Liver (tissue), 8 donors: ENCODE measurements at regions not wholly inside any gene's neighbourhood (a gene's known extent, or its start where the extent isn't known, plus 50 kb on each side); places are given as distances from the start of the nearest gene placed in this dataset.

ENCODE experiments used
- DNase-seq: peaks from one replicate; pipeline ENCODE4 v3.0.0-alpha.2; 2017; ENCODE audit warnings: low spot score
- H3K27ac ChIP-seq, 2 donors: one replicate each; pipeline ENCODE4 v1.7.0; 2013; ENCODE audit warnings: inconsistent platforms in 2 of 2, low read length in 2 of 2, control low read depth in 1 of 2, low read depth in 1 of 2, mild to moderate bottlenecking in 1 of 2
- H3K27me3 ChIP-seq, 4 donors: one replicate each; pipeline versions ENCODE4 v1.6.1 to v1.7.0; 2013; ENCODE audit warnings: low read length in 3 of 4, inconsistent platforms in 1 of 4, mild to moderate bottlenecking in 1 of 4, moderate library complexity in 1 of 4; ENCODE audit not compliant: control insufficient read depth in 4 of 4, insufficient read depth in 4 of 4
- H3K36me3 ChIP-seq, 4 donors: one replicate each; pipeline versions ENCODE4 v1.6.1 to v1.7.0; 2013; ENCODE audit warnings: low read length in 3 of 4, mild to moderate bottlenecking in 3 of 4, low read depth in 1 of 4, moderate library complexity in 1 of 4; ENCODE audit not compliant: control insufficient read depth in 4 of 4, insufficient read depth in 3 of 4
- H3K4me1 ChIP-seq, 4 donors: one replicate each; pipeline versions ENCODE4 v1.6.1 to v1.7.0; 2013; ENCODE audit warnings: low read length in 3 of 4, mild to moderate bottlenecking in 3 of 4, moderate library complexity in 1 of 4; ENCODE audit not compliant: control insufficient read depth in 4 of 4, insufficient read depth in 4 of 4
- H3K4me3 ChIP-seq, 3 donors: one replicate each; pipeline versions ENCODE4 v1.6.1 to v1.7.0; 2013; ENCODE audit warnings: low read length in 3 of 3, control low read depth in 1 of 3, low read depth in 1 of 3, mild to moderate bottlenecking in 1 of 3
- H3K9ac ChIP-seq, 2 donors: one replicate each; pipeline ENCODE4 v1.7.0; 2013; ENCODE audit warnings: low read length in 2 of 2, mild to moderate bottlenecking in 2 of 2, moderate library complexity in 2 of 2, control low read depth in 1 of 2, low read depth in 1 of 2
- H3K9me3 ChIP-seq, 4 donors: one replicate each; pipeline versions ENCODE4 v1.6.1 to v1.7.0; 2013; ENCODE audit warnings: low read length in 3 of 4; ENCODE audit not compliant: control insufficient read depth in 4 of 4
- ATF3 ChIP-seq: IDR thresholded peaks from 2 replicates; pipeline ENCODE4 v1.6.1; 2016; ENCODE audit warnings: antibody characterized with exemption
- EGR1 ChIP-seq, 2 donors: IDR thresholded peaks; 2 replicates each; pipeline ENCODE4 v1.6.1; 2016 to 2018; ENCODE audit warnings: antibody characterized with exemption in 2 of 2, low read depth in 2 of 2
- FOXA1 ChIP-seq: IDR thresholded peaks from 2 replicates; pipeline ENCODE4 v1.6.1; 2016; ENCODE audit warnings: antibody characterized with exemption
- FOXA2 ChIP-seq: IDR thresholded peaks from 2 replicates; pipeline ENCODE4 v1.6.1; 2016; ENCODE audit warnings: antibody characterized with exemption
- GABPA ChIP-seq, 2 donors: IDR thresholded peaks in 1 of 2; conservative IDR thresholded peaks in 1 of 2; 2 replicates each; pipeline ENCODE4 v1.6.1; 2016; ENCODE audit warnings: antibody characterized with exemption in 2 of 2, mild to moderate bottlenecking in 1 of 2, moderate library complexity in 1 of 2
- HNF4A ChIP-seq, 2 donors: conservative IDR thresholded peaks; 2 replicates each; pipeline ENCODE4 v1.6.1; 2016; ENCODE audit warnings: antibody characterized with exemption in 2 of 2, mild to moderate bottlenecking in 2 of 2
- HNF4G ChIP-seq: IDR thresholded peaks from 2 replicates; pipeline ENCODE4 v1.6.1; 2016; ENCODE audit warnings: antibody characterized with exemption
- JUND ChIP-seq, 2 donors: IDR thresholded peaks; 2 replicates each; pipeline ENCODE4 v1.6.1; 2016; ENCODE audit warnings: antibody characterized with exemption in 2 of 2
- NR2F2 ChIP-seq: IDR thresholded peaks from 2 replicates; pipeline ENCODE4 v1.6.1; 2016; ENCODE audit warnings: antibody characterized with exemption
- RAD21 ChIP-seq, 2 donors: IDR thresholded peaks; 2 replicates each; pipeline ENCODE4 v1.6.1; 2016; ENCODE audit warnings: antibody characterized with exemption in 2 of 2, mild to moderate bottlenecking in 2 of 2
- RXRA ChIP-seq, 2 donors: IDR thresholded peaks; 2 replicates each; pipeline ENCODE4 v1.6.1; 2017 to 2018; ENCODE audit warnings: antibody characterized with exemption in 2 of 2, mild to moderate bottlenecking in 1 of 2
- SP1 ChIP-seq: IDR thresholded peaks from 2 replicates; pipeline ENCODE4 v1.6.1; 2018; ENCODE audit warnings: antibody characterized with exemption, mild to moderate bottlenecking
- TAF1 ChIP-seq: conservative IDR thresholded peaks from 2 replicates; pipeline ENCODE4 v1.6.1; 2016; ENCODE audit warnings: antibody characterized with exemption, mild to moderate bottlenecking
- YY1 ChIP-seq: IDR thresholded peaks from 2 replicates; pipeline ENCODE4 v1.6.1; 2016; ENCODE audit warnings: antibody characterized with exemption, mild to moderate bottlenecking
- WGBS: extraction: QIAGEN DNeasy Blood & Tissue Kit; methylation state at CpG from one replicate; pipeline ENCODE4 v1.1.7; 2013; 5-methylcytosine and 5-hydroxymethylcytosine counted together
- TF ChIP-seq, protein P1 (sequence below): IDR thresholded peaks from 2 replicates; pipeline ENCODE4 v1.6.1; 2016; ENCODE audit warnings: antibody characterized with exemption
- TF ChIP-seq, protein P2 (sequence below): fragments of 150-350 bp; IDR thresholded peaks from 2 replicates; pipeline ENCODE4 v1.5.1; 2017; ENCODE audit warnings: improper control_type of control experiment, low read depth, low read length; ENCODE audit not compliant: missing input control
- TF ChIP-seq, protein P3 (sequence below): IDR thresholded peaks from 2 replicates; pipeline ENCODE4 v1.6.1; 2016; ENCODE audit warnings: antibody characterized with exemption
- TF ChIP-seq, protein P4 (sequence below): IDR thresholded peaks from 2 replicates; pipeline ENCODE4 v1.6.1; 2016; ENCODE audit warnings: antibody characterized with exemption, mild to moderate bottlenecking
- donor health status: healthy.
- donor health status: healthy.
- donor health status: healthy.
- donor health status: healthy.
- donor health status: healthy.

DNA sequence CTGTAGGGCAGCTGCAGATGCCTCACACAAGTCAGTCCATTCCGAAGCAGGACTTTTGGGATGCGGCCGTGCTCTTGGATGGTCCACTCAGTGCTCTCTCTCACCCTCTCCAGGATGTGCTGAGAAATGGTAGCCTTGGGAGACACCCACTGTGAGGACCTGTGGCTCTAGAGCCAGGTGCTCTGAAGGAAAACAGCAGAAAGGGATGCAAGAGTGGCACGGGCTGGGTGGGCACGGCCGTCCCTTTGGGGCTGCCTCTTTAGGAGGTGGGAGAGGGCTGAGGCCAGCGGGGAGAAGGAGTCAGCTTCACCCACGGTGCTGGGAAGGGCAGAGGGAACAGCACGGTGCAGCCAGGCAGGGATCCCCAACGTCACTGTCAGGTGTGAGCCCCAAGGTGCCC is 106.1 kb downstream of the RIPK4 start:
- DNase-seq = no peak
- Histone ChIP-seq H3K27ac (no peak overlapping the region), H3K4me1 (peaks cover 0 to 2% (median 1%) of the 10 kb centered on the region in 4 donors), H3K27me3 (no peaks in the 10 kb centered on the region), H3K9ac (no peak overlapping the region), H3K36me3 (no peaks in the 10 kb centered on the region), H3K4me3 (no peak overlapping the region), H3K9me3 (no peaks in the 10 kb centered on the region)
- TF ChIP-seq, protein P1, sequence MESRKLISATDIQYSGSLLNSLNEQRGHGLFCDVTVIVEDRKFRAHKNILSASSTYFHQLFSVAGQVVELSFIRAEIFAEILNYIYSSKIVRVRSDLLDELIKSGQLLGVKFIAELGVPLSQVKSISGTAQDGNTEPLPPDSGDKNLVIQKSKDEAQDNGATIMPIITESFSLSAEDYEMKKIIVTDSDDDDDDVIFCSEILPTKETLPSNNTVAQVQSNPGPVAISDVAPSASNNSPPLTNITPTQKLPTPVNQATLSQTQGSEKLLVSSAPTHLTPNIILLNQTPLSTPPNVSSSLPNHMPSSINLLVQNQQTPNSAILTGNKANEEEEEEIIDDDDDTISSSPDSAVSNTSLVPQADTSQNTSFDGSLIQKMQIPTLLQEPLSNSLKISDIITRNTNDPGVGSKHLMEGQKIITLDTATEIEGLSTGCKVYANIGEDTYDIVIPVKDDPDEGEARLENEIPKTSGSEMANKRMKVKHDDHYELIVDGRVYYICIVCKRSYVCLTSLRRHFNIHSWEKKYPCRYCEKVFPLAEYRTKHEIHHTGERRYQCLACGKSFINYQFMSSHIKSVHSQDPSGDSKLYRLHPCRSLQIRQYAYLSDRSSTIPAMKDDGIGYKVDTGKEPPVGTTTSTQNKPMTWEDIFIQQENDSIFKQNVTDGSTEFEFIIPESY = no peak
- no peak for TF ChIP-seq EGR1 (IDR thresholded peaks at IDR 0.05; ENCODE audit: low read depth in 2 of 2)
- TF ChIP-seq, protein P2, sequence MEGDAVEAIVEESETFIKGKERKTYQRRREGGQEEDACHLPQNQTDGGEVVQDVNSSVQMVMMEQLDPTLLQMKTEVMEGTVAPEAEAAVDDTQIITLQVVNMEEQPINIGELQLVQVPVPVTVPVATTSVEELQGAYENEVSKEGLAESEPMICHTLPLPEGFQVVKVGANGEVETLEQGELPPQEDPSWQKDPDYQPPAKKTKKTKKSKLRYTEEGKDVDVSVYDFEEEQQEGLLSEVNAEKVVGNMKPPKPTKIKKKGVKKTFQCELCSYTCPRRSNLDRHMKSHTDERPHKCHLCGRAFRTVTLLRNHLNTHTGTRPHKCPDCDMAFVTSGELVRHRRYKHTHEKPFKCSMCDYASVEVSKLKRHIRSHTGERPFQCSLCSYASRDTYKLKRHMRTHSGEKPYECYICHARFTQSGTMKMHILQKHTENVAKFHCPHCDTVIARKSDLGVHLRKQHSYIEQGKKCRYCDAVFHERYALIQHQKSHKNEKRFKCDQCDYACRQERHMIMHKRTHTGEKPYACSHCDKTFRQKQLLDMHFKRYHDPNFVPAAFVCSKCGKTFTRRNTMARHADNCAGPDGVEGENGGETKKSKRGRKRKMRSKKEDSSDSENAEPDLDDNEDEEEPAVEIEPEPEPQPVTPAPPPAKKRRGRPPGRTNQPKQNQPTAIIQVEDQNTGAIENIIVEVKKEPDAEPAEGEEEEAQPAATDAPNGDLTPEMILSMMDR = no peak
- no peak for TF ChIP-seq FOXA1
- no peak for TF ChIP-seq RXRA (IDR thresholded peaks at IDR 0.05)
- TF ChIP-seq HNF4G = no peak
- no peak for TF ChIP-seq RAD21 (IDR thresholded peaks at IDR 0.05)
- TF ChIP-seq SP1 = no peak
- TF ChIP-seq, protein P3, sequence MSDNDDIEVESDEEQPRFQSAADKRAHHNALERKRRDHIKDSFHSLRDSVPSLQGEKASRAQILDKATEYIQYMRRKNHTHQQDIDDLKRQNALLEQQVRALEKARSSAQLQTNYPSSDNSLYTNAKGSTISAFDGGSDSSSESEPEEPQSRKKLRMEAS = no peak
- TF ChIP-seq ATF3 = no peak
- TF ChIP-seq YY1 = no peak
- no peak for TF ChIP-seq HNF4A (conservative IDR thresholded peaks at IDR 0.05)
- no peak for TF ChIP-seq GABPA (IDR thresholded peaks at IDR 0.05 in 1 of 2, conservative IDR thresholded peaks at IDR 0.05 in 1 of 2)
- TF ChIP-seq, protein P4, sequence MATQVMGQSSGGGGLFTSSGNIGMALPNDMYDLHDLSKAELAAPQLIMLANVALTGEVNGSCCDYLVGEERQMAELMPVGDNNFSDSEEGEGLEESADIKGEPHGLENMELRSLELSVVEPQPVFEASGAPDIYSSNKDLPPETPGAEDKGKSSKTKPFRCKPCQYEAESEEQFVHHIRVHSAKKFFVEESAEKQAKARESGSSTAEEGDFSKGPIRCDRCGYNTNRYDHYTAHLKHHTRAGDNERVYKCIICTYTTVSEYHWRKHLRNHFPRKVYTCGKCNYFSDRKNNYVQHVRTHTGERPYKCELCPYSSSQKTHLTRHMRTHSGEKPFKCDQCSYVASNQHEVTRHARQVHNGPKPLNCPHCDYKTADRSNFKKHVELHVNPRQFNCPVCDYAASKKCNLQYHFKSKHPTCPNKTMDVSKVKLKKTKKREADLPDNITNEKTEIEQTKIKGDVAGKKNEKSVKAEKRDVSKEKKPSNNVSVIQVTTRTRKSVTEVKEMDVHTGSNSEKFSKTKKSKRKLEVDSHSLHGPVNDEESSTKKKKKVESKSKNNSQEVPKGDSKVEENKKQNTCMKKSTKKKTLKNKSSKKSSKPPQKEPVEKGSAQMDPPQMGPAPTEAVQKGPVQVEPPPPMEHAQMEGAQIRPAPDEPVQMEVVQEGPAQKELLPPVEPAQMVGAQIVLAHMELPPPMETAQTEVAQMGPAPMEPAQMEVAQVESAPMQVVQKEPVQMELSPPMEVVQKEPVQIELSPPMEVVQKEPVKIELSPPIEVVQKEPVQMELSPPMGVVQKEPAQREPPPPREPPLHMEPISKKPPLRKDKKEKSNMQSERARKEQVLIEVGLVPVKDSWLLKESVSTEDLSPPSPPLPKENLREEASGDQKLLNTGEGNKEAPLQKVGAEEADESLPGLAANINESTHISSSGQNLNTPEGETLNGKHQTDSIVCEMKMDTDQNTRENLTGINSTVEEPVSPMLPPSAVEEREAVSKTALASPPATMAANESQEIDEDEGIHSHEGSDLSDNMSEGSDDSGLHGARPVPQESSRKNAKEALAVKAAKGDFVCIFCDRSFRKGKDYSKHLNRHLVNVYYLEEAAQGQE = no peak
- no peak for TF ChIP-seq FOXA2
- TF ChIP-seq TAF1 = no peak
- no peak for TF ChIP-seq NR2F2
- TF ChIP-seq JUND (IDR thresholded peaks at IDR 0.05) = no peak
- WGBS = 81% methylated on average over 10 of the region's 10 CpGs
